HUES64 (cell line): ENCODE measurements at regions not wholly inside any gene's neighbourhood (a gene's known extent, or its start where the extent isn't known, plus 50 kb on each side); places are given as distances from the start of the nearest gene placed in this dataset.

Experiments used
- H3K27ac ChIP-seq: 2 replicates; pipeline ENCODE4 v1.7.0; 2013; ENCODE audit warnings: low read depth, low read length, inconsistent platforms
- H3K27me3 ChIP-seq: 2 replicates; pipeline ENCODE4 v1.6.1; 2013; ENCODE audit warnings: mild to moderate bottlenecking, low read length; ENCODE audit not compliant: insufficient read depth
- H3K36me3 ChIP-seq: 2 replicates; pipeline ENCODE4 v1.6.1; 2013; ENCODE audit warnings: mild to moderate bottlenecking, low read length; ENCODE audit not compliant: insufficient read depth
- H3K4me1 ChIP-seq: 2 replicates; pipeline ENCODE4 v1.6.1; 2013; ENCODE audit warnings: mild to moderate bottlenecking, low read length, moderate library complexity; ENCODE audit not compliant: insufficient read depth
- H3K4me3 ChIP-seq: 2 replicates; pipeline ENCODE4 v1.5.1; 2013; ENCODE audit warnings: mild to moderate bottlenecking, low read length, moderate library complexity
- H3K9ac ChIP-seq: 2 replicates; pipeline ENCODE4 v1.6.1; 2013; ENCODE audit warnings: mild to moderate bottlenecking, low read depth, low read length
- H3K9me3 ChIP-seq: 2 replicates; pipeline ENCODE4 v1.6.1; 2013; ENCODE audit warnings: low read depth, low read length; ENCODE audit not compliant: insufficient read depth
- WGBS: fragments of 150-250, 120-280 bp; methylation state at CpG from one replicate; pipeline ENCODE4 v1.1.7; 2013; ENCODE audit warnings: missing lambda C conversion rate; 5-methylcytosine and 5-hydroxymethylcytosine counted together

- Histone ChIP-seq H3K4me1 (no peaks in the 10 kb centered on the region), H3K36me3 (no peaks in the 10 kb centered on the region), H3K9me3 (no peaks in the 10 kb centered on the region; the same call in 1 of the 2 replicates), H3K27me3 (no peaks in the 10 kb centered on the region), H3K27ac (no peak overlapping the region), H3K9ac (no peak overlapping the region), H3K4me3 (no peak overlapping the region)
- WGBS = 100% methylated on average over 3 of the region's 3 CpGs
These were observed 590.6 kb upstream of the IGFBP3 start for GRCh38 chr7:46511442-46512215.

GRCh38 chr7:46508583-46508982 lies 587.5 kb upstream of the IGFBP3 start:
- WGBS = 98% methylated on average over 2 of the region's 2 CpGs
- H3K27ac ChIP-seq = no peak overlapping the region
- H3K36me3 ChIP-seq = no peaks in the 10 kb centered on the region
- H3K4me1 ChIP-seq = no peaks in the 10 kb centered on the region
- no peaks in the 10 kb centered on the region for H3K27me3 ChIP-seq
- H3K4me3 ChIP-seq = no peak overlapping the region
- no peak overlapping the region for H3K9ac ChIP-seq
- peaks cover 3% of the 10 kb centered on the region; the same call in 1 of the 2 replicates for H3K9me3 ChIP-seq

GRCh38 chr7:46507560-46507959 lies 586.5 kb upstream of the IGFBP3 start:
- 95% methylated on average over 4 of the region's 4 CpGs for WGBS
- H3K9ac ChIP-seq = no peak overlapping the region

GRCh38 chr7:46494441-46494840 lies 573.4 kb upstream of the IGFBP3 start:
- H3K9ac ChIP-seq = no peak overlapping the region
- no peaks in the 10 kb centered on the region for H3K9me3 ChIP-seq
- H3K27me3 ChIP-seq = no peaks in the 10 kb centered on the region
- no peak overlapping the region for H3K27ac ChIP-seq
- no peaks in the 10 kb centered on the region for H3K36me3 ChIP-seq
- no peak overlapping the region for H3K4me3 ChIP-seq
- H3K4me1 ChIP-seq = no peaks in the 10 kb centered on the region
- WGBS = no CpG with 5 or more reads among the region's 3 CpGs

More at GRCh38 chr7:46507560-46507959, 586.5 kb upstream of the IGFBP3 start:
- Histone ChIP-seq H3K9me3 (peaks cover 3% of the 10 kb centered on the region; the same call in 1 of the 2 replicates), H3K27ac (no peak overlapping the region), H3K4me3 (no peak overlapping the region), H3K36me3 (no peaks in the 10 kb centered on the region), H3K4me1 (no peaks in the 10 kb centered on the region), H3K27me3 (no peaks in the 10 kb centered on the region)

- H3K27me3 ChIP-seq = no peaks in the 10 kb centered on the region
- no peak overlapping the region for H3K9ac ChIP-seq
- H3K9me3 ChIP-seq = no peaks in the 10 kb centered on the region
- no peaks in the 10 kb centered on the region for H3K36me3 ChIP-seq
- no peaks in the 10 kb centered on the region for H3K4me1 ChIP-seq
- H3K4me3 ChIP-seq = no peak overlapping the region
- no peak overlapping the region for H3K27ac ChIP-seq
These were observed 573.0 kb upstream of the IGFBP3 start for GRCh38 chr7:46494028-46494427.

GRCh38 chr7:46493196-46493595 lies 572.1 kb upstream of the IGFBP3 start:
- no peaks in the 10 kb centered on the region for H3K4me1 ChIP-seq
- H3K9me3 ChIP-seq = no peaks in the 10 kb centered on the region
- H3K27me3 ChIP-seq = no peaks in the 10 kb centered on the region
- H3K4me3 ChIP-seq = no peak overlapping the region
- H3K27ac ChIP-seq = no peak overlapping the region
- no peaks in the 10 kb centered on the region for H3K36me3 ChIP-seq
- H3K9ac ChIP-seq = no peak overlapping the region
- WGBS = 87% methylated on average over 2 of the region's 4 CpGs

- no peaks in the 10 kb centered on the region for H3K4me1 ChIP-seq
- WGBS = 100% methylated on average over 1 of the region's 1 CpG
These were observed 571.4 kb upstream of the IGFBP3 start for GRCh38 chr7:46492466-46492865.

GRCh38 chr7:46490406-46490805 lies 569.3 kb upstream of the IGFBP3 start:
- Histone ChIP-seq H3K4me3 (no peak overlapping the region), H3K36me3 (no peaks in the 10 kb centered on the region), H3K4me1 (no peaks in the 10 kb centered on the region), H3K9ac (no peak overlapping the region), H3K27ac (no peak overlapping the region), H3K27me3 (no peaks in the 10 kb centered on the region), H3K9me3 (no peaks in the 10 kb centered on the region)
- WGBS = no CpG with 5 or more reads among the region's 1 CpG

More at GRCh38 chr7:46492466-46492865, 571.4 kb upstream of the IGFBP3 start:
- Histone ChIP-seq H3K4me3 (no peak overlapping the region), H3K9ac (no peak overlapping the region), H3K36me3 (no peaks in the 10 kb centered on the region), H3K27me3 (no peaks in the 10 kb centered on the region), H3K27ac (no peak overlapping the region), H3K9me3 (no peaks in the 10 kb centered on the region)

- H3K36me3 ChIP-seq = no peaks in the 10 kb centered on the region
- no peak overlapping the region for H3K4me3 ChIP-seq
- no peak overlapping the region for H3K9ac ChIP-seq
- H3K27me3 ChIP-seq = no peaks in the 10 kb centered on the region
- no peaks in the 10 kb centered on the region for H3K9me3 ChIP-seq
- no peaks in the 10 kb centered on the region for H3K4me1 ChIP-seq
- no peak overlapping the region for H3K27ac ChIP-seq
These were observed 568.0 kb upstream of the IGFBP3 start for GRCh38 chr7:46489106-46489505.

GRCh38 chr7:46488607-46489006 lies 567.5 kb upstream of the IGFBP3 start:
- WGBS = 100% methylated on average over 1 of the region's 2 CpGs

GRCh38 chr7:46486256-46487206 lies 565.5 kb upstream of the IGFBP3 start:
- Histone ChIP-seq H3K9ac (no peak overlapping the region), H3K9me3 (no peaks in the 10 kb centered on the region), H3K36me3 (no peaks in the 10 kb centered on the region), H3K27me3 (no peaks in the 10 kb centered on the region), H3K27ac (no peak overlapping the region), H3K4me1 (no peaks in the 10 kb centered on the region), H3K4me3 (no peak overlapping the region)
- 81% methylated on average over 5 of the region's 5 CpGs for WGBS

More at GRCh38 chr7:46488607-46489006, 567.5 kb upstream of the IGFBP3 start:
- no peak overlapping the region for H3K4me3 ChIP-seq
- no peaks in the 10 kb centered on the region for H3K4me1 ChIP-seq
- no peak overlapping the region for H3K9ac ChIP-seq
- H3K27me3 ChIP-seq = no peaks in the 10 kb centered on the region
- H3K9me3 ChIP-seq = no peaks in the 10 kb centered on the region
- no peaks in the 10 kb centered on the region for H3K36me3 ChIP-seq
- no peak overlapping the region for H3K27ac ChIP-seq
